GM23338 (cell line): ENCODE measurements at regions not wholly inside any gene's neighbourhood (a gene's known extent, or its start where the extent isn't known, plus 50 kb on each side); places are given as distances from the start of the nearest gene placed in this dataset.

Experiments used
- ATAC-seq: fragments of 200-7000 bp; cut with Tn5 transposase; 3 replicates; pipeline ENCODE4 v1.9.1; 2020
- DNase-seq: peaks from one replicate; pipeline ENCODE4 v3.0.0-alpha.2; 2015; ENCODE audit warnings: low spot score
- H2AFZ ChIP-seq: fragments of 200-600 bp; sonication (generic); 2 replicates; pipeline ENCODE4 v1.8.0; 2016; ENCODE audit warnings: antibody characterized with exemption, mild to moderate bottlenecking, moderate library complexity
- H3F3A ChIP-seq: fragments of 200-600 bp; sonication (generic); replicated peaks from 2 replicates; pipeline ENCODE4 v1.8.0; 2017; ENCODE audit warnings: antibody characterized with exemption, mixed run types, low read depth
- H3K27ac ChIP-seq: fragments of 200-600 bp; sonication (generic); 2 replicates; pipeline ENCODE4 v1.6.1; 2016; ENCODE audit warnings: low read depth
- H3K27me3 ChIP-seq: fragments of 200-600 bp; sonication (generic); 2 replicates; pipeline ENCODE4 v1.8.0; 2016; ENCODE audit warnings: mild to moderate bottlenecking, mixed run types, moderate library complexity; ENCODE audit not compliant: insufficient read depth
- H3K36me3 ChIP-seq: fragments of 200-600 bp; sonication (generic); 2 replicates; pipeline ENCODE4 v1.8.0; 2016; ENCODE audit warnings: mild to moderate bottlenecking; ENCODE audit not compliant: insufficient read depth
- H3K4me1 ChIP-seq: fragments of 200-600 bp; sonication (generic); 2 replicates; pipeline ENCODE4 v1.8.0; 2016; ENCODE audit warnings: mild to moderate bottlenecking, moderate library complexity; ENCODE audit not compliant: insufficient read depth
- H3K4me2 ChIP-seq: fragments of 200-600 bp; sonication (generic); 2 replicates; pipeline ENCODE4 v1.7.1; 2017; ENCODE audit warnings: mixed run types
- H3K4me3 ChIP-seq: fragments of 200-600 bp; sonication (generic); 2 replicates; pipeline ENCODE4 v1.6.1; 2016; ENCODE audit warnings: mixed run types
- H3K79me2 ChIP-seq: fragments of 200-600 bp; sonication (generic); replicated peaks from 2 replicates; pipeline ENCODE4 v1.8.0; 2017; ENCODE audit warnings: mild to moderate bottlenecking; ENCODE audit not compliant: insufficient read depth
- H3K9me2 ChIP-seq: fragments of 200-600 bp; sonication (generic); 2 replicates; pipeline ENCODE4 v1.8.0; 2017; ENCODE audit not compliant: insufficient read depth
- H4K20me1 ChIP-seq: fragments of 200-600 bp; sonication (generic); replicated peaks from 2 replicates; pipeline ENCODE4 v1.8.0; 2017; ENCODE audit warnings: mild to moderate bottlenecking; ENCODE audit not compliant: insufficient read depth
- H3K27ac Mint-ChIP-seq: 2 replicates; pipeline ENCODE4 v1.8.0; 2020; ENCODE audit warnings: inconsistent platforms, mild to moderate bottlenecking, moderate library complexity, mixed read lengths
- H3K27me3 Mint-ChIP-seq: 3 replicates; pipeline ENCODE4 v1.8.0; 2022; ENCODE audit warnings: low read depth, mild to moderate bottlenecking, moderate library complexity, mixed read lengths, inconsistent platforms; ENCODE audit not compliant: insufficient read depth, poor library complexity
- H3K36me3 Mint-ChIP-seq: 3 replicates; pipeline ENCODE4 v1.8.0; 2021; ENCODE audit warnings: low read depth, mild to moderate bottlenecking, inconsistent platforms, moderate library complexity, mixed read lengths
- H3K4me1 Mint-ChIP-seq: 3 replicates; pipeline ENCODE4 v1.8.0; 2020; ENCODE audit warnings: mild to moderate bottlenecking, inconsistent platforms, mixed read lengths
- H3K4me3 Mint-ChIP-seq: 3 replicates; pipeline ENCODE4 v1.8.0; 2021; ENCODE audit warnings: moderate library complexity, mild to moderate bottlenecking, inconsistent platforms, mixed read lengths
- H3K9me3 Mint-ChIP-seq: 3 replicates; pipeline ENCODE4 v1.8.0; 2020; ENCODE audit warnings: moderate library complexity, mild to moderate bottlenecking, inconsistent platforms, mixed read lengths
- CREB1 ChIP-seq: fragments of 250-450 bp; sonication (Bioruptor Pico); IDR thresholded peaks from 2 replicates; pipeline ENCODE4 v1.5.0; 2020; ENCODE audit warnings: low read depth, mild to moderate bottlenecking, moderate library complexity
- CTCF ChIP-seq, 2 experiments: fragments of 200-600 bp in 1 of 2; sonication (generic) in 1 of 2; conservative IDR thresholded peaks; 2 replicates each; pipeline versions ENCODE4 v1.5.1 to v1.6.1; 2016 to 2017; ENCODE audit warnings: antibody characterized with exemption in 2 of 2, low read depth in 2 of 2, mild to moderate bottlenecking in 2 of 2, moderate library complexity in 1 of 2
- ETS1 ChIP-seq: IDR thresholded peaks from 2 replicates; pipeline ENCODE4 v1.6.1; 2016; ENCODE audit warnings: antibody characterized with exemption
- EZH2 ChIP-seq: fragments of 200-600 bp; sonication (generic); IDR thresholded peaks from one replicate; pipeline ENCODE4 v1.8.0; 2017; ENCODE audit warnings: antibody characterized with exemption, mild to moderate bottlenecking, low read depth; ENCODE audit not compliant: unreplicated experiment
- EZH2phosphoT487 ChIP-seq: fragments of 200-600 bp; sonication (generic); IDR thresholded peaks from one replicate; pipeline ENCODE4 v1.8.1; 2018; ENCODE audit warnings: antibody characterized with exemption; ENCODE audit not compliant: unreplicated experiment
- JUNB ChIP-seq: IDR thresholded peaks from one replicate; pipeline ENCODE4 v1.6.1; 2016; ENCODE audit warnings: antibody characterized with exemption; ENCODE audit not compliant: unreplicated experiment
- NANOG ChIP-seq: IDR thresholded peaks from 2 replicates; pipeline ENCODE4 v1.6.1; 2016; ENCODE audit warnings: antibody characterized with exemption, borderline replicate concordance
- POLR2AphosphoS5 ChIP-seq: IDR thresholded peaks from 2 replicates; pipeline ENCODE4 v1.6.1; 2016; ENCODE audit warnings: antibody characterized with exemption, low read depth
- STAT1 ChIP-seq: IDR thresholded peaks from one replicate; pipeline ENCODE4 v1.6.1; 2016; ENCODE audit warnings: antibody characterized with exemption; ENCODE audit not compliant: unreplicated experiment
- ZNF114 ChIP-seq: fragments of 250-450 bp; sonication (Bioruptor Pico); IDR thresholded peaks from 2 replicates; pipeline ENCODE4 v1.5.0; 2020; ENCODE audit warnings: mild to moderate bottlenecking, moderate library complexity
- ZNF331 ChIP-seq: fragments of 250-450 bp; sonication (Bioruptor Pico); IDR thresholded peaks from 2 replicates; pipeline ENCODE4 v1.5.0; 2020; ENCODE audit warnings: low read depth, mild to moderate bottlenecking, moderate library complexity
- ZNF462 ChIP-seq: fragments of 250-450 bp; sonication (Bioruptor Pico); IDR thresholded peaks from 2 replicates; pipeline ENCODE4 v1.5.0; 2020; ENCODE audit warnings: mild to moderate bottlenecking, moderate library complexity

GRCh38 chr6:167541544-167541943 is 216.7 kb downstream of the TTLL2 start (continued):
- TF ChIP-seq CREB1 (no peak), ZNF331 (CRISPR knock-in tag) (no peak), ZNF462 (CRISPR knock-in tag) (no peak), NANOG (no peak), JUNB (no peak)

DNA sequence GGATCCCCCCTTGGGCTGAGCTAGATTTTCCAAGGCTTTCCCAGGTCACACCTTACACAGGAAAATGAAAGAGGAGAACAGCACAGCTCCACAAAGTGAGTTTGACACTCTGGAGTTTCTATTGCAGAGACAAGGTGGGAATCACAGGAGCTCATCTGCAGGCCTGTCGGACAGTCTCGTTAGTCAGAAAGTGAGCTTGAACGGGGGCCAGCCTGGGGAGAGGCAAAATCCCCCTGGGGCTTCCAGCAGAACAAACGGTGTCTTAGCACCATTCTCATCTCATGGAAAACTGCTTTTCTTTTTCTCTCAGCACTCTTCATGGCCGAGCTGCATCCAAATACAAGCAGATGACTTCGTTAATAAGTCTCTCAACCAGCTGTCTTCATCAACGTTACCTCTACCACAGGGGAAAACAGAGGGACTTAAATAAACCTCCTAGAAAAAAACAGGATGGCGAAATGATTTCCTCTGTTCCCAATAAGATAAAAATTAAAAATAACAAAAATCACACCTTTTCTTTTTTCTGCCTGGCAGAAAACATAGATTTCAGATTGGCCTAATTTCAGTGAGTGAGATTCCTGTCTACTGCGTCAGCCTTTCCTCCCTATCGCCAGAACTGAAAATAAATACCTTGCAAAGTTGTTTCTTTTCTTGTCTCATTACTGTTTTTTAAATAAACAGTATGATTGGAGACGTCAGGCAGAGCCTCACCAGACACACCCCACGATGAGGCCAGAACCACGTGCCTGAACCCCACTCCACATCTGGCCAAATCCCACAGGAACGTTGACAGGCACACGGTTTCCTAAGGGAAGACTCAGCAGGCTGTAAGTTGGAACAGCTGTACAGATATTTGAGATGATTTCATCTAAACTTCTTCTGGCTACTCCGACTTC is 219.0 kb downstream of the TTLL2 start:
- peaks cover 18% of the 10 kb centered on the region for H3K9me3 Mint-ChIP-seq
- Histone ChIP-seq H3K4me1 (no peaks in the 10 kb centered on the region), H4K20me1 (no peaks in the 10 kb centered on the region), H3K27me3 (no peaks in the 10 kb centered on the region), H3K9me2 (no peaks in the 10 kb centered on the region), H3K27ac (no peak overlapping the region), H3K4me3 (no peak overlapping the region), H3K36me3 (no peaks in the 10 kb centered on the region), H3K4me2 (no peak overlapping the region), H3K79me2 (no peaks in the 10 kb centered on the region), H2AFZ (no peak overlapping the region), H3F3A (no peaks in the 10 kb centered on the region)
- no peak overlapping the region for H3K27ac Mint-ChIP-seq
- H3K4me1 Mint-ChIP-seq: no peaks in the 10 kb centered on the region
- H3K36me3 Mint-ChIP-seq: peaks cover 11% of the 10 kb centered on the region; the same call in 2 of the 3 replicates
- DNase-seq (no peak), ATAC-seq (no peak)
- H3K27me3 Mint-ChIP-seq: peaks cover 8% of the 10 kb centered on the region
- no peak overlapping the region for H3K4me3 Mint-ChIP-seq
- TF ChIP-seq ETS1 (no peak), ZNF114 (CRISPR knock-in tag) (no peak), ZNF331 (CRISPR knock-in tag) (no peak), NANOG (no peak), EZH2 (no peak), EZH2phosphoT487 (no peak), CREB1 (no peak), STAT1 (no peak), JUNB (no peak), CTCF (conservative IDR thresholded peaks at IDR 0.05; ENCODE audit: low read depth in 2 of 2) (no peak), POLR2AphosphoS5 (no peak)
